NCI-H82 treated with DMSO at 0.1 percent for 48 hours (cell line): ENCODE measurements at regions not wholly inside any gene's neighbourhood (a gene's known extent, or its start where the extent isn't known, plus 50 kb on each side); places are given as distances from the start of the nearest gene placed in this dataset.
"Not testable (repeated sequence)": the region's sequence is repeated elsewhere in the genome, so short reads cannot be mapped to it uniquely, and the experiment has no call there.

Experiments
- DNase-seq: peaks from one replicate; lab custom pipeline; 2025; ENCODE audit not compliant: unreplicated experiment; lab: John Stamatoyannopoulos, UW

GRCh38 chr7:131122394-131122793 lies 205.3 kb upstream of the MKLN1 start:
- no peak for DNase-seq

- no peak for DNase-seq
Observed at GRCh38 chr7:131124001-131124629, 203.6 kb upstream of the MKLN1 start.

- no peak for DNase-seq
Observed at GRCh38 chr7:131124867-131125266, 202.8 kb upstream of the MKLN1 start.

- no peak for DNase-seq
Observed at GRCh38 chr7:131130324-131130723, 197.4 kb upstream of the MKLN1 start.

GRCh38 chr7:131131012-131131745 lies 196.5 kb upstream of the MKLN1 start:
- DNase-seq: no peak

- DNase-seq: no peak
Observed at GRCh38 chr7:131131746-131132431, 195.8 kb upstream of the MKLN1 start.

GRCh38 chr7:131139462-131139861 lies 188.2 kb upstream of the MKLN1 start:
- no peak for DNase-seq

- no peak for DNase-seq
Observed at GRCh38 chr7:131141443-131141967, 186.2 kb upstream of the MKLN1 start.

- DNase-seq: no peak
Observed at GRCh38 chr7:131143869-131144268, 183.8 kb upstream of the MKLN1 start.

GRCh38 chr7:131145026-131145425 lies 182.7 kb upstream of the MKLN1 start:
- DNase-seq: no peak

- no peak for DNase-seq
Observed at GRCh38 chr7:131145770-131146169, 181.9 kb upstream of the MKLN1 start.

GRCh38 chr7:131147604-131148003 lies 180.1 kb upstream of the MKLN1 start:
- DNase-seq: no peak

GRCh38 chr7:131148258-131148657 lies 179.4 kb upstream of the MKLN1 start:
- no peak for DNase-seq

GRCh38 chr7:131148708-131149428 lies 178.8 kb upstream of the MKLN1 start:
- DNase-seq: no peak

GRCh38 chr7:131149429-131149773 lies 178.3 kb upstream of the MKLN1 start:
- no peak for DNase-seq

- DNase-seq: no peak
Observed at GRCh38 chr7:131149840-131150239, 177.8 kb upstream of the MKLN1 start.

- DNase-seq: no peak
Observed at GRCh38 chr7:131151034-131151433, 176.6 kb upstream of the MKLN1 start.

GRCh38 chr7:131152766-131153165 lies 174.9 kb upstream of the MKLN1 start:
- no peak for DNase-seq

- no peak for DNase-seq
Observed at GRCh38 chr7:131154380-131154779, 173.3 kb upstream of the MKLN1 start.

GRCh38 chr7:131157530-131158243 lies 170.0 kb upstream of the MKLN1 start:
- DNase-seq: no peak

- not testable (repeated sequence) for DNase-seq
Observed at GRCh38 chr7:131158244-131158636, 169.4 kb upstream of the MKLN1 start.
